Esophagus mucosa (tissue), 1 donor: ENCODE measurements at regions not wholly inside any gene's neighbourhood (a gene's known extent, or its start where the extent isn't known, plus 50 kb on each side); places are given as distances from the start of the nearest gene placed in this dataset.
A peak's percentile ranks its signal among the peaks of the same experiment; 100 is the strongest.
"Not testable (repeated sequence)": the region's sequence is repeated elsewhere in the genome, so short reads cannot be mapped to it uniquely, and the experiment has no call there.

Experiments used
- ATAC-seq: fragments of 200-7000 bp; cut with Tn5 transposase; one replicate; pipeline ENCODE4 v1.9.1; 2020
- donor health status: DM: yes; HTN: yes; CAD: no.

GRCh38 chr10:8825611-8826010 is 771.1 kb downstream of the GATA3 start:
- no peak for ATAC-seq

- ATAC-seq, result peak; percentile 94
Observed at GRCh38 chr10:8829592-8829991, 775.1 kb downstream of the GATA3 start.

DNA sequence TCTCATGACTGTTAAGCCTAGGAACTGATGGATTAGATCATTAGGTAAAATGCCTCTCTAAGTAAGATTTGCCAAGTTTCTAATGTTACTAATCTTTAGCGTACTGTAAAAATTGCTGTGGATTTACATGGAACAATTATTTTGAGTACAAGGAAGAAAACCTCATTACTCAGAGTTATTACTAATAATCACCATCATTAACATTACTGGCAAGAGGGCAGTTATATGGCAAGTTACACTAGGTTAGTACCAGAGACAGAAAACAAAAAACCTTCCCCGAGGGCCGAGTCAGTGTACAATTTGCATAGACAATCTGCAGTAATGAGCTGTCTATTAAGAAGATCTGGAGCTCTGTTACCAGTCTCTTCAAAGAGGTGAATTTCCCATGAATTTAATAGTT is 775.6 kb downstream of the GATA3 start:
- ATAC-seq, result peak; percentile 55

DNA sequence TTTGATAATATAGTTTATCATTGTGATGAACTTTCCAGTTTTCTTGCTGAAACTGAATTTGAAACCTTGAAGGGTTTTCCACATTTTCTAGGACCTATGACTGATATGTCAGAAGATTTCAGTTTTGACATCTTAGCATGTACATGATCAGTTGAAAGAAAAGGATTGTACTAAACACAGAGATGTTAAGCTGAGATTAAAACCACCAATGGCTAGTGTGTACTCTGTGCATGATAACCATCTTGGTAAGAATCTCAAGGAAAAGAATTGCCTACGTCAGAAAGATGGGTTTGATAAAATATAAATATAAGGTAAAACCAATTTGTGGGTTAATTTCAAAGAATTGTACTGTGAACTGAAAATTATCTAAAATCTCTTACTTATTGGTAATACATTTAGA is 776.4 kb downstream of the GATA3 start:
- no peak for ATAC-seq

DNA sequence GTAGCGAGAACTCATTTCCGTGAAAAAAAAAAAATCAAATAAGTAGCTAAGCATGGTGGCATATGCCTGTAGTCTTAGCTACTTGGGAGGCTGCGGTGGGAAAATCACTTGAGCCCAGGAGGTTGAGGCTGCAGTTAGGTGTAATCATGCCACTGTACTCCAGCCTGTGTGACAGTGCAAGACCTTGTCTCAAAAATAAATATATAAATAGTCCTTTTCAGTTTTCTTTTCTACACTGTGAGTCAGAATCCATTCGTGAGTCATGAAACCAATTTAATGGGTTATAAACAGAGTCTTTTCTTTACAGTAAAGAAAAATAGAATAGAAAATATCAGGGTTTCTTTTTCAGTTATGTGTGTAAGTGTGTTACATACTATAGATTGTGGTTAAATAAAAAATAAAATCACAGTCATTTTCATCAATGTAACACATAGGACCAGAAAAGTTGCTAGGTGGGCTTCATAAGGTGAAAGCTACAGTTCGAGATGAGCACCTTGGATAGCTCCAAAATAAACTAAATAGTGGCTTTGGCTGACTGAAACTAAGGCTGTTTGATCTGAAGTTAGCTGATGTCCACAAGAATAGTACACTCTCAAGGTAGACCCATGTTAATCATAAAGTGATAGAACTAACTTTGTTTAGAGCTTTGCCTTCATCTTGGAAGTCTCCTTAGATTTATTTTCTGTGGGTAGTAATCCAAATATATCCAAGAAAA is 781.1 kb downstream of the GATA3 start:
- no peak for ATAC-seq

- ATAC-seq, result no peak
Observed at GRCh38 chr10:8840356-8840755, 785.9 kb downstream of the GATA3 start.

GRCh38 chr10:8844141-8844540 is 789.7 kb downstream of the GATA3 start:
- no peak for ATAC-seq

DNA sequence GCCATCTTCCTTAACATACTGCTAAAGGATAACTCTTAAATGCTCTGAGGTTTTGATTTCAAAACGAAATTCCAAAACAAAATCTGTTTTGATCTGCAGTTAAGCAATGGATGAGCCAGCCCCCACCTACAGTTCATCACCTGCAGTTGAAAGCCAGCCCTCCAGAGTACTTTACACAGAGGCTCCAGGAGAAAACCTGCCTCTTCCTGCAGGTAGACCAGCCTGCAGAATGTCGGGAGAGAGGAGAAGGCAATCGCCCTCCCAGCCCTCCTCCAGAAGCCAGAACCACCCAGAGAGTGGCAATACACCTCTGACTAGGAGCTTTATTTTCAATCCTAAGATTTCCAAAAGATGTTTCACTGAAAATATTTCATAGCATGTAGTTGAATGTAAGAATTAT is 798.1 kb downstream of the GATA3 start:
- ATAC-seq, result no peak

GRCh38 chr10:8853048-8853447 is 798.6 kb downstream of the GATA3 start:
- no peak for ATAC-seq

- ATAC-seq, result not testable (repeated sequence)
Observed at GRCh38 chr10:8868924-8869323, 814.4 kb downstream of the GATA3 start.

- ATAC-seq, result no peak
Observed at GRCh38 chr10:8873310-8873709, 818.8 kb downstream of the GATA3 start.

GRCh38 chr10:8874268-8874667 is 819.8 kb downstream of the GATA3 start:
- no peak for ATAC-seq

DNA sequence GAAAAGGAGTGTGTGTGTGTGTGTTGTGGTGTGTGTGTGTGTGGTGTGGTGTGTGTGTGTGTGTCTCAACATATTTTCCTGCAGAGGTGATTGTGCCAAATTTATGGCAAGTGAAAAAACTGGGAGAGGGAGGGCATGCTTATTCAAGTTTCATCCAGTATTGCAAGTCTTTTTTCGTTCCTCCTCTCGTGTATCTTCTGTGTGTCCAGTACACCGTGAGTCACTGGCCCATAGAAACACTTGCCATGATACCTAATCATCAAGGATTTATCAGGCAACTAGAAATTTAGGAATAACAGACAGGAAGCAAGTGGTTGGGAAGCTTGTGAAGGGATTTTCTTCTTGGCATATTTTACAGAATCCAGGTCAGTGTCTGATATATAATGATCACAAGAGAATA is 820.5 kb downstream of the GATA3 start:
- no peak for ATAC-seq

DNA sequence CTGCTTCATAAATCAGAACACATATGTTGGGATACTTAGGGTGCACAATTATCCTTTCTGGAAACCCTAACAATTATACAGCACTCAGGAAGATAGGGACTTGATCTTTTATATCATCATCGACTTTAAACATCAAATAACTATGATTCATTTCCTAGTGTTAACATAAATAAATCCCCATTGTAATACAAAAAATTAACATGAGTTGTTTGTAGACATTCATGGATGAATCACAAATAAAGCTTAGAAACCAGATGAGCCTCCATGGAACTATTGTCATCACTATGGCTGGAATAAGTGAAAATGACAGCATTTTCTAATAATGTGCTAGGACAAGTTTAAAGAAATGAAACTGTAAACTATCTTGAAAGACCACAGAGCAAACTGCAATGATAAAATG is 821.7 kb downstream of the GATA3 start:
- ATAC-seq, result no peak

- ATAC-seq, result no peak
Observed at GRCh38 chr10:8889538-8889937, 835.0 kb downstream of the GATA3 start.

DNA sequence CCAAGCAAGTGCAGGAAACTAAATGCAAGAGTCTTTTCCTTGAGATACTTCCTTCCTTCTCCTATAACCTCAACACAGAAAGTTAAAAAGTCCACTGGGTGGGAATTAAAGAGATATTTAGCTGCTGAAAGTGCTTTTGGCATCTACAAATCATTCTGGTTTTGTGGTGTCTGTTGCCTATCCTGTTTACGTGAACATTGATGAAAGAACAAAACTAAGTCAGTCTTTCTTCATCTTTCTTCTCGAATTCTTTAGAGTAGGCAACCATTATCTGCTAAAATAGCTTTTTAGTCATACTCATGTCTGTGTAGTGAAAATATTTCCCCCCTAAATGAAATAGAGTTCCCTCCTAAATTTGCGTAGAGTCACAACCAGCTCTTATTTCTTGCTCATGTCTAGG is 838.6 kb downstream of the GATA3 start:
- ATAC-seq, result no peak

DNA sequence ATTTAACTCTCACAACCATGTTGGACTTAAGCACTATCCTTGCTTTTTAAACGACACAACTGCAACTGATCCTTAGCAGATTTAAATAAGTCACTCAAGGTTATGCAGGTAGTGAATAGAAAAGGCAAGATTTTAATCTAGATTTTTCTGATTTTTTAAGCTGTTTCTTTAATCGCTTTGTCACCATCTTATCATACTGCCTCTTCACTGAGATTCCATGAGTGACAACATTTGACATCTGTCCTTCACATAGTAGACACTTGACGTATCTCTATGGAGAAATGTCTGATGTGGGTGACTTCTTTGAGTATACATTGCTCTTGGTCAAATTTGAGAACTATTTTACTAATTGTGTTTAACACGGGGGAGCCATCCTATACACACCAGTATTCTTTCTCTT is 839.7 kb downstream of the GATA3 start:
- no peak for ATAC-seq

DNA sequence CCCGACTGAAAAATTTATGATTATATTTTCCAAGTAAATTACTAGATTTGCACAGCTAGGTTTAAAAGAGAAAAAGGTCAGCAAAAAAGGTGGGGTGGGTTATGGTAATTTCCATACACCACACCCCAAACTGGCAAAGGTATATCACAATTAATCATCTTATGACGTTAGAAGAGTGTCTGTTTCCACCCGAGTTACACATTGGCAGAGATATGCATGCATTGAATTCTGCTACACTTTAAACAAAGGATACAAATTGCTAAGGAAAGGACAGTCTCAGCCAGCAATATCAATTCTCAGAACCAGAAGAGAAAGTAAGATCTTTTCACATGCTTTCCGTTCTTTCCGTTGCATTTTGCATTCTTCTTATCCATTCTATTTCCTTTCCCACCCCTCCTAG is 843.3 kb downstream of the GATA3 start:
- no peak for ATAC-seq

DNA sequence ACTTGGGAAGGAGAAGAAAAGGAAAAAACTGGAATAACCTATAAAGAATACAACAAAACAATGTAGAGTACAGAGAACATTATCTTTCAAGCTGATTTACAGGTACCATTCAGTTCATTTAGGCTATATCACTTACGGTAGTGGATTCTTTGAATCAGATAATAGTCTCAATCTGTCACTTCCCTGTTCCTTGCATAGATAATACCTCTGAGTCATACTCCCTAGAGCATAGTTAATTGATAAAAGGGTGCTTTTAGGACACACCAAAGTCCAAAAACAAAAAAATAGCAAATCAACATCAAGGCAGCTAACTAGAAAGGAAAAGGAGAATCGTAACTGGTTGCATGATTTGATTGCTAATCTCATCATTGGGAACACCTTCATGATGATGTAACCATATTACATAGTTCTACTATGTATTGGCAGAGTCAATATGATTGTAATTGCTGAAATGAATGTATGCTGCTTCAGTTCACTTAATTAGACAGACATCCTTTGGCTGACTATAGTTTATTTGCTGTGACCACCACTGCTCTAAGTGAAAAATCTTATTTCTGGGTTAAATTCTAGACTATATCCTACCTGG is 844.4 kb downstream of the GATA3 start:
- ATAC-seq, result no peak

DNA sequence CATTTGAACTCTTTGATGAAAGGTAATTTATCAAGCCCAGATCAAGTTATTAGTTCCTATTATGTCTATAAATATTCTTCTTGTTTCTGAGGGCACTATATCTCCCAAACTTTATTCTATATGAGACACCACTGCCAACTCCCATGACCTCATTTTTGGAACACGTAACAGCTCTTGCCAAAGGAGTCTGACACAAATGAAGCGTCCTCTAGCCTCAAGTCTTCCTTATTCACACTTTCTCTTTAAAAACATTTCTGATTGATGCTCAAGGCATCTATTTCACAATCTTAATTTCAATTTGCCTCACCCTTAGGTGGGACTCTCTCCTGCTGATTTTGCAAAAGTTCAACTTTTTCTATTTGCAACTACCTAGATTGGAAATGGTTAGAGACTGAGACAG is 848.4 kb downstream of the GATA3 start:
- ATAC-seq, result peak; percentile 23

DNA sequence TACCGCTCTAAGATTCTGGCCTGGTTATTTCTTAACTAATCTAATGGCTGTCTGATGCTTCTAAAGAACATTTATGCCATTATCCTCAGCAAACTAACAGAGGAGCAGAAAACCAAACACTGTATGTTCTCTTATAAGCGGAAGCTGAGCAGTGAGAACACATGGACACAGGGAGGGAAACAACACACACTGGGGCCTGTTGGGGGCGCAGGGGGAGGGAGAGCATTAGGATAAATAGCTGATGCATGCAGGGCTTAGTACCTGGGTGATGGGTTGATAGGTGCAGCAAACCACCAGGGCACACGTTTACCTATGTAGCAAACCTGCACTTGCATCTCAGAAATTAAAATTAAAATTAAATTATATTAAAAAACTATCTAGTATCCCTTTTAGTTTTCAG is 853.5 kb downstream of the GATA3 start:
- no peak for ATAC-seq

DNA sequence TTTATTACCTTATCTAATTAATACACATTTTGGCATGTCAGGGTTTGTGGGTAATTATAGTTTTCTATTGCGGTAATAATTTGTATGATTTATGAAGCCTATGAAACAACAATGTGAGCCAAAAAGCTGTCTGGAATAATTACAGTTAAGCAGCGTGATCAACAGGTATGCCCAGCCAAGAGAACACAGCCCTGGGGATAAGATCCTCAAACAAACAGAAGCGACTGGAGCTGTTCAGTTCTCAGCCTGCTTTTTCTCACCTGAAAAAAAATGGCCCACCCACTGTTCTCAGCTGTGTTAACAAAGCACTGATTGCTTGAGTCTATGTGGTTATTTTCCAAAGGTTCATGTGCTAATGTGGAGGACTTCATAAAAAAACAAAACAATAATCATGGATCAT is 855.8 kb downstream of the GATA3 start:
- ATAC-seq, result peak; percentile 55

- ATAC-seq, result no peak
Observed at GRCh38 chr10:8911032-8911431, 856.5 kb downstream of the GATA3 start.

DNA sequence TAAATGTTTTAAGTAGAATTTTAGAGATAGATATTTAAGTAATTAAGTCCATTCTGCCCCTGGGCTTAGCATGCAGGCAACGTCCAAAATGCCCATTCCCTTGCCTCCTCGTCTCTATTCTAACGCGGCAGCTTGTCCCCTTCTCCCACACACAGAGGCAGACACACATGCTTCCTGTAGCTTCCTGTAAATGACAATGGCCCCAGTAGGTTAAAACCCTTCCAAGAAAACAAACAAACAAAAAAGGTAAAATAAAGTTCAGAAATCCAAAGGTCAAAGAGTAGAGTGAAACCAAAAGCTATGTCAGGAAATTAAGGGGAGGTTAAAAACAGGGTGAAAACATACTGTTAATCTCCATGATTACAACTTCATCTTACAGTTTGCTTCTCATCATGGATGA is 857.6 kb downstream of the GATA3 start:
- ATAC-seq, result no peak

- no peak for ATAC-seq
Observed at GRCh38 chr10:8913720-8914119, 859.2 kb downstream of the GATA3 start.
